ENCODE measurements at regions not wholly inside any gene's neighbourhood (a gene's known extent, or its start where the extent isn't known, plus 50 kb on each side); places are given as distances from the start of the nearest gene placed in this dataset.

- Histone ChIP-seq H3K27ac (ENCODE audit: low read depth in 2 of 2, low read length in 1 of 2) (no peak overlapping the region), H3K4me2 (no peak overlapping the region), H2AFZ (ENCODE audit: low read depth) (no peak overlapping the region), H3F3A (replicated peaks; ENCODE audit: insufficient read depth) (no peaks in the 10 kb centered on the region), H3K9me2 (0 out of 2 replicates have a peak, but pooled peaks cover 2% of the 10 kb centered on the region), H3K4me1 (ENCODE audit: control insufficient read depth in 1 of 2, insufficient read depth in 2 of 2, low read depth in 1 of 2, low read length in 1 of 2) (no peaks in the 10 kb centered on the region), H4K20me1 (ENCODE audit: insufficient read depth) (no peaks in the 10 kb centered on the region), H3K36me3 (replicated peaks in 1 of 2; ENCODE audit: control insufficient read depth in 1 of 2, insufficient read depth in 2 of 2, low read length in 1 of 2) (no peaks in the 10 kb centered on the region), H3K9ac (no peak overlapping the region), H3K27me3 (ENCODE audit: insufficient read depth) (no peaks in the 10 kb centered on the region), H3K79me2 (ENCODE audit: insufficient read depth) (no peaks in the 10 kb centered on the region), H3K9me3 (no peaks in the 10 kb centered on the region), H3K4me3 (ENCODE audit: low read depth in 2 of 2, low read length in 1 of 2) (no peak overlapping the region)
- no peak for DNase-seq
- no peak for TF ChIP-seq SMC3 (IDR thresholded peaks at IDR 0.05; ENCODE audit: low read depth, low read length)
- TF ChIP-seq NFIC (IDR thresholded peaks at IDR 0.05; ENCODE audit: borderline replicate concordance) = no peak
- no peak for TF ChIP-seq FOXJ3 (CRISPR knock-in tag; IDR thresholded peaks at IDR 0.05)
- TF ChIP-seq JUND (IDR thresholded peaks at IDR 0.05) = no peak
- no peak for TF ChIP-seq RFX5 (IDR thresholded peaks at IDR 0.05; ENCODE audit: low read length)
- TF ChIP-seq MAX (IDR thresholded peaks at IDR 0.05; ENCODE audit: low read depth) = no peak
- no peak for TF ChIP-seq SIN3A (IDR thresholded peaks at IDR 0.05; ENCODE audit: borderline replicate concordance, low read depth, low read length)
- TF ChIP-seq POLR2AphosphoS5 (IDR thresholded peaks at IDR 0.05; ENCODE audit: low read depth, low read length) = no peak
- no peak for TF ChIP-seq ELF1 (IDR thresholded peaks at IDR 0.05)
- no peak for TF ChIP-seq USF2 (IDR thresholded peaks at IDR 0.05; ENCODE audit: borderline replicate concordance, low read depth, low read length)
- TF ChIP-seq RCOR1 (IDR thresholded peaks at IDR 0.05; ENCODE audit: low read length) = no peak
- TF ChIP-seq CHD2 (IDR thresholded peaks at IDR 0.05; ENCODE audit: low read length, partially characterized antibody) = no peak
- no peak for TF ChIP-seq EP300 (IDR thresholded peaks at IDR 0.05; ENCODE audit: borderline replicate concordance in 1 of 2, low read depth in 1 of 2, low read length in 1 of 2)
- no peak for TF ChIP-seq EZH2phosphoT487 (IDR thresholded peaks at IDR 0.05; ENCODE audit: borderline replicate concordance, low read depth)
- ChIA-PET CTCF (interaction anchor here (0.8 to 1.5 kb wide), 3 partner anchors 266 to 276 kb away, joined by 3 to 4 read pairs (median 3); no protein-coding TSS in a partner anchor), POLR2A (no interaction called here)
- WGBS (ENCODE audit: low lambda C conversion rate) = 24% methylated on average over 4 of the region's 4 CpGs
These were observed 161.5 kb upstream of the MB21D2 start for GRCh38 chr3:193078996-193079753.

- CTCF ChIA-PET = interaction anchor here (0.9 to 1.5 kb wide), 2 partner anchors 268 to 277 kb away, joined by 3 read pairs; no protein-coding TSS in a partner anchor
- POLR2A ChIA-PET = no interaction called here
These were observed 160.1 kb upstream of the PLAAT1 start for GRCh38 chr3:193080821-193081365.

More at GRCh38 chr3:193080821-193081365, 160.1 kb upstream of the PLAAT1 start:
- Histone ChIP-seq H2AFZ (ENCODE audit: low read depth) (no peak overlapping the region), H4K20me1 (ENCODE audit: insufficient read depth) (no peaks in the 10 kb centered on the region), H3K79me2 (ENCODE audit: insufficient read depth) (no peaks in the 10 kb centered on the region), H3K4me1 (ENCODE audit: control insufficient read depth in 1 of 2, insufficient read depth in 2 of 2, low read depth in 1 of 2, low read length in 1 of 2) (no peaks in the 10 kb centered on the region), H3K27me3 (ENCODE audit: insufficient read depth) (no peaks in the 10 kb centered on the region), H3K36me3 (replicated peaks in 1 of 2; ENCODE audit: control insufficient read depth in 1 of 2, insufficient read depth in 2 of 2, low read length in 1 of 2) (no peaks in the 10 kb centered on the region), H3K4me2 (no peak overlapping the region), H3K9ac (no peak overlapping the region), H3K9me2 (0 out of 2 replicates have a peak, but pooled peaks cover 2% of the 10 kb centered on the region), H3K4me3 (ENCODE audit: low read depth in 2 of 2, low read length in 1 of 2) (no peak overlapping the region), H3K27ac (ENCODE audit: low read depth in 2 of 2, low read length in 1 of 2) (no peak overlapping the region), H3F3A (replicated peaks; ENCODE audit: insufficient read depth) (no peaks in the 10 kb centered on the region), H3K9me3 (no peaks in the 10 kb centered on the region)
- DNase-seq = no peak
- TF ChIP-seq ELF1 (IDR thresholded peaks at IDR 0.05) = no peak
- TF ChIP-seq MAX (IDR thresholded peaks at IDR 0.05; ENCODE audit: low read depth) = no peak
- TF ChIP-seq USF1 (IDR thresholded peaks at IDR 0.05; ENCODE audit: borderline replicate concordance, low read depth) = no peak
- no peak for TF ChIP-seq RCOR1 (IDR thresholded peaks at IDR 0.05; ENCODE audit: low read length)
- TF ChIP-seq MEF2A (IDR thresholded peaks at IDR 0.05; ENCODE audit: borderline replicate concordance, low read depth) = no peak
- 9% methylated on average over 3 of the region's 3 CpGs for WGBS (ENCODE audit: low lambda C conversion rate)
